Keratinocyte (primary cell): ENCODE measurements at regions not wholly inside any gene's neighbourhood (a gene's known extent, or its start where the extent isn't known, plus 50 kb on each side); places are given as distances from the start of the nearest gene placed in this dataset.
A peak's percentile ranks its signal among the peaks of the same experiment; 100 is the strongest.

Experiments used
- DNase-seq: peaks from one replicate; pipeline ENCODE4 v3.0.0-alpha.2; 2011; ENCODE audit warnings: low read depth, missing footprints, low spot score
- FAIRE-seq: peaks from 2 replicates; lab custom pipeline; 2011; peaks lifted over from hg19 to GRCh38; lab: Jason Lieb, UNC
- H2AFZ ChIP-seq: 2 replicates; pipeline ENCODE4 v1.6.0; 2012; ENCODE audit warnings: low read length, control low read depth, inconsistent platforms; ENCODE audit not compliant: control insufficient read depth
- H3K27ac ChIP-seq: 2 replicates; pipeline ENCODE4 v1.5.1; 2011; ENCODE audit warnings: low read length; ENCODE audit not compliant: control insufficient read depth, insufficient read depth
- H3K27me3 ChIP-seq: 3 replicates; pipeline ENCODE4 v1.6.0; 2011; ENCODE audit warnings: low read length; ENCODE audit not compliant: control insufficient read depth, insufficient read depth; ENCODE audit errors: extremely low read depth
- H3K36me3 ChIP-seq, 2 experiments: 2 replicates in 1 of 2; 3 replicates in 1 of 2; pipeline ENCODE4 v1.5.1; 2011; ENCODE audit warnings: low read length in 2 of 2, mild to moderate bottlenecking in 1 of 2; ENCODE audit not compliant: control insufficient read depth in 2 of 2, insufficient read depth in 2 of 2; ENCODE audit errors: extremely low read depth in 1 of 2
- H3K4me1 ChIP-seq: 3 replicates; pipeline ENCODE4 v1.5.1; 2011; ENCODE audit warnings: low read length; ENCODE audit not compliant: control insufficient read depth, insufficient read depth; ENCODE audit errors: extremely low read depth
- H3K4me2 ChIP-seq: 3 replicates; pipeline ENCODE4 v1.6.0; 2011; ENCODE audit warnings: low read depth, low read length; ENCODE audit not compliant: control insufficient read depth, insufficient read depth; ENCODE audit errors: extremely low read depth
- H3K4me3 ChIP-seq, 3 experiments: fragments of 200-600 bp in 1 of 3; sonication (generic) in 1 of 3; 2 replicates in 2 of 3; 3 replicates in 1 of 3; pipeline ENCODE4 v1.5.1; 2011 to 2016; ENCODE audit warnings: low read length in 3 of 3, mild to moderate bottlenecking in 3 of 3, control low read depth in 2 of 3, inconsistent platforms in 1 of 3, low read depth in 1 of 3, mixed read lengths in 1 of 3, mixed run types in 1 of 3, moderate library complexity in 1 of 3; ENCODE audit not compliant: control insufficient read depth in 2 of 3, insufficient read depth in 2 of 3; ENCODE audit errors: extremely low read depth in 1 of 3
- H3K79me2 ChIP-seq: 2 replicates; pipeline ENCODE4 v1.6.0; 2012; ENCODE audit warnings: low read length; ENCODE audit not compliant: control insufficient read depth, insufficient read depth
- H3K9ac ChIP-seq: 3 replicates; pipeline ENCODE4 v1.6.0; 2011; ENCODE audit warnings: low read length; ENCODE audit not compliant: control insufficient read depth, insufficient read depth; ENCODE audit errors: extremely low read depth
- H3K9me1 ChIP-seq: 3 replicates; pipeline ENCODE4 v1.6.0; 2011; ENCODE audit warnings: low read length; ENCODE audit not compliant: control insufficient read depth, insufficient read depth; ENCODE audit errors: extremely low read depth
- H3K9me3 ChIP-seq: 2 replicates; pipeline ENCODE4 v1.5.1; 2012; ENCODE audit warnings: low read depth, low read length; ENCODE audit not compliant: control insufficient read depth
- H4K20me1 ChIP-seq: 3 replicates; pipeline ENCODE4 v1.6.0; 2011; ENCODE audit warnings: low read length; ENCODE audit not compliant: control insufficient read depth, insufficient read depth; ENCODE audit errors: extremely low read depth
- CTCF ChIP-seq, 3 experiments: IDR thresholded peaks in 1 of 3; conservative IDR thresholded peaks in 1 of 3; optimal IDR thresholded peaks in 1 of 3; 2 replicates in 2 of 3; 3 replicates in 1 of 3; pipeline versions ENCODE3 to v1.5.1; 2011; ENCODE audit warnings: low read length in 3 of 3, mild to moderate bottlenecking in 3 of 3, moderate library complexity in 2 of 3, control low read depth in 1 of 3, inconsistent platforms in 1 of 3; ENCODE audit not compliant: insufficient read depth in 2 of 3; ENCODE audit errors: extremely low read depth in 1 of 3
- EZH2 ChIP-seq: IDR thresholded peaks from one replicate; pipeline ENCODE4 v1.6.1; 2012; ENCODE audit warnings: inconsistent platforms, mild to moderate bottlenecking, low read length, moderate library complexity
- dilution Hi-C: fragments of 300-500 bp; cut with MboI; formaldehyde crosslinking; loops from one replicate; pipeline ENCODE4 v1.7.0; 2020; ENCODE audit warnings: low sequenced_read_pairs; ENCODE audit not compliant: extremely low pct_ligation_motif_present

- FAIRE-seq: peak; percentile 90
- Histone ChIP-seq H3K9ac (no peak overlapping the region), H3K4me1 (peaks cover 23% of the 10 kb centered on the region), H3K79me2 (no peaks in the 10 kb centered on the region), H3K4me3 (no peak overlapping the region), H3K4me2 (peak overlapping the region; percentile 22), H3K27ac (peak overlapping the region; percentile 52), H4K20me1 (no peaks in the 10 kb centered on the region), H3K9me1 (no peaks in the 10 kb centered on the region), H3K9me3 (no peaks in the 10 kb centered on the region), H3K36me3 (no peaks in the 10 kb centered on the region), H2AFZ (peak overlapping the region; percentile 34), H3K27me3 (no peaks in the 10 kb centered on the region)
- DNase-seq: peak; percentile 4
- dilution Hi-C loops: no loop called here
- no peak for TF ChIP-seq CTCF (optimal IDR thresholded peaks at IDR 0.05 in 1 of 3, IDR thresholded peaks at IDR 0.05 in 1 of 3, conservative IDR thresholded peaks at IDR 0.05 in 1 of 3; ENCODE audit: extremely low read depth in 1 of 3, insufficient read depth in 2 of 3, low read length in 3 of 3)
- TF ChIP-seq EZH2: no peak
Measured at GRCh38 chr15:98077186-98077585, 116.7 kb downstream of the ARRDC4 start.

GRCh38 chr15:98080791-98081190 is 120.3 kb downstream of the ARRDC4 start:
- no peaks in the 10 kb centered on the region for H3K9me3 ChIP-seq
- dilution Hi-C loops: no loop called here
- no peak overlapping the region for H3K27ac ChIP-seq
- no peak for DNase-seq
- no peaks in the 10 kb centered on the region for H3K36me3 ChIP-seq
- TF ChIP-seq CTCF (optimal IDR thresholded peaks at IDR 0.05 in 1 of 3, IDR thresholded peaks at IDR 0.05 in 1 of 3, conservative IDR thresholded peaks at IDR 0.05 in 1 of 3; ENCODE audit: extremely low read depth in 1 of 3, insufficient read depth in 2 of 3, low read length in 3 of 3) (peak in 1 of 3 experiments; percentile 57), EZH2 (no peak)
- H3K9ac ChIP-seq: no peak overlapping the region
- H3K4me1 ChIP-seq: peaks cover 18% of the 10 kb centered on the region
- H3K27me3 ChIP-seq: no peaks in the 10 kb centered on the region
- H3K9me1 ChIP-seq: no peaks in the 10 kb centered on the region
- no peak overlapping the region for H2AFZ ChIP-seq
- FAIRE-seq: no peak
- no peaks in the 10 kb centered on the region for H4K20me1 ChIP-seq
- no peak overlapping the region for H3K4me2 ChIP-seq
- no peak overlapping the region for H3K4me3 ChIP-seq
- no peaks in the 10 kb centered on the region for H3K79me2 ChIP-seq
